SK-N-SH (cell line): ENCODE measurements at regions not wholly inside any gene's neighbourhood (a gene's known extent, or its start where the extent isn't known, plus 50 kb on each side); places are given as distances from the start of the nearest gene placed in this dataset.
A peak's percentile ranks its signal among the peaks of the same experiment; 100 is the strongest.
"Not testable (repeated sequence)": the region's sequence is repeated elsewhere in the genome, so short reads cannot be mapped to it uniquely, and the experiment has no call there.

Source experiments
- CTCF ChIA-PET: fragments of 300-600, 350-600 bp; formaldehyde crosslinking; extraction: SDS; loops from one replicate; lab custom pipeline; 2021; lab: Yijun Ruan, JAX
- POLR2A ChIA-PET: fragments of 350-600 bp; sonication (Branson Sonifier 250); formaldehyde crosslinking; extraction: SDS; loops from one replicate; lab custom pipeline; 2020; ENCODE audit warnings: antibody characterized with exemption, inconsistent platforms; lab: Yijun Ruan, JAX
- DNase-seq: peaks from one replicate; pipeline ENCODE4 v3.0.0; 2012
- H2AFZ ChIP-seq: fragments of 200-600 bp; sonication (generic); 2 replicates; pipeline ENCODE4 v1.8.1; 2016; ENCODE audit warnings: antibody characterized with exemption, mild to moderate bottlenecking, low read depth
- H3F3A ChIP-seq: fragments of 200-600 bp; sonication (generic); replicated peaks from 2 replicates; pipeline ENCODE3; 2016; ENCODE audit warnings: antibody characterized with exemption, mild to moderate bottlenecking; ENCODE audit not compliant: insufficient read depth
- H3K27ac ChIP-seq, 2 experiments: fragments of 200-500 bp in 1 of 2; fragments of 200-600 bp in 1 of 2; sonication (Bioruptor generic) in 1 of 2; sonication (generic), shearing (Covaris generic) in 1 of 2; 2 replicates each; pipeline versions ENCODE4 v1.5.1 to v1.6.1; 2014 to 2016; ENCODE audit warnings: low read depth in 2 of 2, inconsistent platforms in 1 of 2, low read length in 1 of 2, mild to moderate bottlenecking in 1 of 2, mixed read lengths in 1 of 2
- H3K27me3 ChIP-seq: fragments of 200-600 bp; sonication (generic), shearing (Covaris generic); 2 replicates; pipeline ENCODE4 v1.6.1; 2016; ENCODE audit warnings: mixed run types; ENCODE audit not compliant: insufficient read depth
- H3K36me3 ChIP-seq, 2 experiments: fragments of 200-500 bp in 1 of 2; fragments of 200-600 bp in 1 of 2; sonication (Bioruptor generic) in 1 of 2; sonication (generic) in 1 of 2; replicated peaks in 1 of 2; 2 replicates each; pipeline versions ENCODE3 to v1.5.1; 2014 to 2016; ENCODE audit warnings: low read length in 1 of 2, mild to moderate bottlenecking in 1 of 2; ENCODE audit not compliant: insufficient read depth in 2 of 2, control insufficient read depth in 1 of 2
- H3K4me1 ChIP-seq, 2 experiments: fragments of 200-500 bp in 1 of 2; fragments of 200-600 bp in 1 of 2; sonication (Bioruptor generic) in 1 of 2; sonication (generic), shearing (Covaris generic) in 1 of 2; 2 replicates each; pipeline versions ENCODE4 v1.5.1 to v1.6.1; 2014 to 2016; ENCODE audit warnings: low read depth in 1 of 2, low read length in 1 of 2, mixed run types in 1 of 2; ENCODE audit not compliant: insufficient read depth in 2 of 2, control insufficient read depth in 1 of 2
- H3K4me2 ChIP-seq: fragments of 200-600 bp; sonication (generic), shearing (Covaris generic); 2 replicates; pipeline ENCODE4 v1.6.1; 2017; ENCODE audit warnings: mixed run types
- H3K4me3 ChIP-seq, 2 experiments: fragments of 200-500 bp in 1 of 2; fragments of 200-600 bp in 1 of 2; sonication (Bioruptor generic) in 1 of 2; sonication (generic), shearing (Covaris generic) in 1 of 2; 2 replicates each; pipeline versions ENCODE4 v1.5.1 to v1.8.1; 2014 to 2016; ENCODE audit warnings: low read depth in 2 of 2, inconsistent platforms in 1 of 2, low read length in 1 of 2, mild to moderate bottlenecking in 1 of 2, mixed read lengths in 1 of 2, moderate library complexity in 1 of 2
- H3K79me2 ChIP-seq: fragments of 200-600 bp; sonication (generic); 2 replicates; pipeline ENCODE4 v1.8.1; 2017; ENCODE audit warnings: mild to moderate bottlenecking; ENCODE audit not compliant: insufficient read depth
- H3K9ac ChIP-seq: fragments of 200-600 bp; sonication (generic); 2 replicates; pipeline ENCODE4 v1.6.1; 2017; ENCODE audit warnings: mixed run types
- H3K9me2 ChIP-seq: fragments of 200-600 bp; sonication (generic); 2 replicates; pipeline ENCODE4 v1.6.1; 2017; ENCODE audit warnings: mixed run types
- H3K9me3 ChIP-seq: fragments of 200-600 bp; sonication (generic); 2 replicates; pipeline ENCODE4 v1.6.1; 2017; ENCODE audit warnings: mixed run types, mild to moderate bottlenecking, moderate library complexity
- H4K20me1 ChIP-seq: fragments of 200-600 bp; sonication (generic); 2 replicates; pipeline ENCODE4 v1.6.1; 2017; ENCODE audit warnings: mild to moderate bottlenecking, mixed run types; ENCODE audit not compliant: insufficient read depth
- ELF1 ChIP-seq: IDR thresholded peaks from 2 replicates; pipeline ENCODE4 v1.4.0; 2012
- FOSL2 ChIP-seq: IDR thresholded peaks from 2 replicates; pipeline ENCODE4 v1.4.0; 2012; ENCODE audit warnings: low read depth, mild to moderate bottlenecking, moderate library complexity, borderline replicate concordance
- FOXM1 ChIP-seq: IDR thresholded peaks from 2 replicates; pipeline ENCODE4 v1.4.0; 2012; ENCODE audit warnings: low read depth, mild to moderate bottlenecking
- GABPA ChIP-seq: IDR thresholded peaks from 2 replicates; pipeline ENCODE4 v1.4.0; 2012; ENCODE audit warnings: low read depth, mild to moderate bottlenecking
- GATA2 ChIP-seq: sonication (generic); formaldehyde crosslinking; IDR thresholded peaks from 2 replicates; pipeline ENCODE4 v1.5.0; 2020; ENCODE audit warnings: mild to moderate bottlenecking, missing genetic modification reagents
- NFIC ChIP-seq: IDR thresholded peaks from 2 replicates; pipeline ENCODE4 v1.4.0; 2012; ENCODE audit warnings: borderline replicate concordance
- PBX3 ChIP-seq: IDR thresholded peaks from 2 replicates; pipeline ENCODE4; 2012
- RFX5 ChIP-seq: IDR thresholded peaks from 2 replicates; pipeline ENCODE4 v1.6.1; 2012; ENCODE audit warnings: mild to moderate bottlenecking, improper control_type of control experiment, low read length
- YY1 ChIP-seq: IDR thresholded peaks from 2 replicates; pipeline ENCODE4 v1.4.0; 2012; ENCODE audit warnings: low read depth, mild to moderate bottlenecking
- WGBS: methylation state at CpG from one replicate; pipeline ENCODE4 v1.1.6; 2017; ENCODE audit warnings: low lambda C conversion rate; 5-methylcytosine and 5-hydroxymethylcytosine counted together

GRCh38 chr18:71036783-71037182 lies 747.9 kb downstream of the SOCS6 start (continued):
- TF ChIP-seq PBX3 (peak; percentile 82), RFX5 (no peak), GABPA (no peak), ELF1 (no peak), FOXM1 (peak; percentile 81; the same call in 1 of the 2 replicates), YY1 (no peak), FOSL2 (peak; percentile 81), NFIC (peak; percentile 62; the same call in 1 of the 2 replicates), GATA2 (CRISPR knock-in tag) (no peak)

- H4K20me1 ChIP-seq, H3K36me3 ChIP-seq, H2AFZ ChIP-seq, H3K9me3 ChIP-seq, H3F3A ChIP-seq, H3K9me2 ChIP-seq, H3K9ac ChIP-seq, CTCF ChIA-PET, H3K4me2 ChIP-seq, H3K27me3 ChIP-seq, H3K4me3 ChIP-seq, POLR2A ChIA-PET, H3K27ac ChIP-seq, DNase-seq, H3K79me2 ChIP-seq: not testable (repeated sequence)
- WGBS = 91% methylated on average over 19 of the region's 46 CpGs
- H3K4me1 ChIP-seq = peaks cover 0 to 19% of the 10 kb centered on the region in 2 experiments; a peak in 2 of 4 replicates
Observed at GRCh38 chr18:71031296-71032191, 742.7 kb downstream of the SOCS6 start.

- H2AFZ ChIP-seq, H3K4me2 ChIP-seq, DNase-seq, H3K9me2 ChIP-seq, H3K4me3 ChIP-seq, H3K9me3 ChIP-seq, H3K79me2 ChIP-seq, H4K20me1 ChIP-seq, H3K27ac ChIP-seq, H3F3A ChIP-seq, CTCF ChIA-PET, H3K27me3 ChIP-seq, H3K36me3 ChIP-seq, POLR2A ChIA-PET, H3K9ac ChIP-seq: not testable (repeated sequence)
- H3K4me1 ChIP-seq = peaks cover 0 to 21% of the 10 kb centered on the region in 2 experiments; a peak in 1 of 4 replicates
- WGBS = 89% methylated on average over 4 of the region's 8 CpGs
Observed at GRCh38 chr18:71030085-71030484, 741.2 kb downstream of the SOCS6 start.
